ENCODE measurements at regions not wholly inside any gene's neighbourhood (a gene's known extent, or its start where the extent isn't known, plus 50 kb on each side); places are given as distances from the start of the nearest gene placed in this dataset.

GRCh38 chrX:68901519-68901918, 72.7 kb downstream of the EFNB1 start:
- TF ChIP-seq POLR2AphosphoS5 (IDR thresholded peaks at IDR 0.05; ENCODE audit: low read depth): no peak
- no peak for TF ChIP-seq CTCF (IDR thresholded peaks at IDR 0.05; ENCODE audit: insufficient read depth, low read length)

Measured in HL-60 (cell line).